MCF 10A (cell line): ENCODE measurements at regions not wholly inside any gene's neighbourhood (a gene's known extent, or its start where the extent isn't known, plus 50 kb on each side); places are given as distances from the start of the nearest gene placed in this dataset.
"Not testable (repeated sequence)": the region's sequence is repeated elsewhere in the genome, so short reads cannot be mapped to it uniquely, and the experiment has no call there.

Experiments used
- BruUV-seq: library from RNA; stranded (reverse); fragments of 400-500 nt; replicated peaks from 2 replicates; lab custom pipeline; 2021; lab: Mats Ljungman, UMichigan
- CTCF ChIA-PET: fragments of 300-600 bp; sonication (Branson Sonifier 250); formaldehyde crosslinking; extraction: SDS; loops from one replicate; lab custom pipeline; 2021; ENCODE audit warnings: antibody characterized with exemption, inconsistent platforms; lab: Yijun Ruan, JAX
- POLR2A ChIA-PET: fragments of 300-600, 350-650 bp; sonication (Branson Sonifier 250); formaldehyde crosslinking; extraction: SDS; loops from one replicate; lab custom pipeline; 2020; ENCODE audit warnings: antibody characterized with exemption, inconsistent platforms; lab: Yijun Ruan, JAX
- DNase-seq: peaks from one replicate; pipeline ENCODE4 v3.0.0-alpha.2; 2018; ENCODE audit not compliant: unreplicated experiment
- H3K27ac Mint-ChIP-seq: one replicate; pipeline ENCODE4 v1.8.0; 2022; ENCODE audit warnings: mild to moderate bottlenecking, low read depth, mixed read lengths; ENCODE audit not compliant: unreplicated experiment
- H3K27me3 Mint-ChIP-seq: one replicate; pipeline ENCODE4 v1.8.0; 2022; ENCODE audit warnings: mixed read lengths; ENCODE audit not compliant: insufficient read depth, unreplicated experiment
- H3K36me3 Mint-ChIP-seq: one replicate; pipeline ENCODE4 v1.8.0; 2022; ENCODE audit warnings: mild to moderate bottlenecking, moderate library complexity, mixed read lengths; ENCODE audit not compliant: insufficient read depth, unreplicated experiment
- H3K4me1 Mint-ChIP-seq: one replicate; pipeline ENCODE4 v1.8.0; 2022; ENCODE audit warnings: mixed read lengths; ENCODE audit not compliant: insufficient read depth, unreplicated experiment
- H3K4me3 Mint-ChIP-seq: one replicate; pipeline ENCODE4 v1.8.0; 2022; ENCODE audit warnings: mild to moderate bottlenecking, moderate library complexity, mixed read lengths; ENCODE audit not compliant: unreplicated experiment
- H3K9me3 Mint-ChIP-seq: one replicate; pipeline ENCODE4 v1.8.0; 2022; ENCODE audit warnings: mixed read lengths; ENCODE audit not compliant: unreplicated experiment
- intact Hi-C: fragments of 100-400 bp; cut with micrococcal nuclease; formaldehyde crosslinking; loops from 2 replicates; pipeline ENCODE4 v1.14.1; 2022
- TF ChIP-seq, protein P1 (sequence below): fragments of 200-600 bp; IDR thresholded peaks from one replicate; pipeline ENCODE4 v1.8.0; 2022; ENCODE audit warnings: antibody characterized with exemption, mild to moderate bottlenecking; ENCODE audit not compliant: unreplicated experiment

DNA sequence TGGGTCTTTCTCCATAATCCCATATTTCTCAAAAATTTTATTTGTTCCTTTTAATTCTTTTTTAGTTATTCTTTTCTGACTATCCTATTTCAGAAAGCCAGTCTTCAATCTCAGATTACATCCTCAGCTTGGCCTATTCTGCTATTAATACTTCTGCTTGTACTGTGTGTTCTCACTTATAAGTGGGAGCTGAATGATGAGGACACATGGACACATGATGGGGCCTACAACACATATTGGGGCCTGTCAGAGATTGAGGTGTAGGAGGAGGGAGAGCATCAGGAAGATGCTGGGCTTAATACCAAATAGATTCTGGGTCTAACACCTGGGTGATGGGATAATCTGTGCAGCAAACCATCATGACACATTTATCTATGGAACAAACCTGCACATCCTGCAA is 82.3 kb downstream of the MAGEE1 start:
- no peaks in the 10 kb centered on the region for H3K27me3 Mint-ChIP-seq
- no peak overlapping the region for H3K4me3 Mint-ChIP-seq
- TF ChIP-seq, protein P1, sequence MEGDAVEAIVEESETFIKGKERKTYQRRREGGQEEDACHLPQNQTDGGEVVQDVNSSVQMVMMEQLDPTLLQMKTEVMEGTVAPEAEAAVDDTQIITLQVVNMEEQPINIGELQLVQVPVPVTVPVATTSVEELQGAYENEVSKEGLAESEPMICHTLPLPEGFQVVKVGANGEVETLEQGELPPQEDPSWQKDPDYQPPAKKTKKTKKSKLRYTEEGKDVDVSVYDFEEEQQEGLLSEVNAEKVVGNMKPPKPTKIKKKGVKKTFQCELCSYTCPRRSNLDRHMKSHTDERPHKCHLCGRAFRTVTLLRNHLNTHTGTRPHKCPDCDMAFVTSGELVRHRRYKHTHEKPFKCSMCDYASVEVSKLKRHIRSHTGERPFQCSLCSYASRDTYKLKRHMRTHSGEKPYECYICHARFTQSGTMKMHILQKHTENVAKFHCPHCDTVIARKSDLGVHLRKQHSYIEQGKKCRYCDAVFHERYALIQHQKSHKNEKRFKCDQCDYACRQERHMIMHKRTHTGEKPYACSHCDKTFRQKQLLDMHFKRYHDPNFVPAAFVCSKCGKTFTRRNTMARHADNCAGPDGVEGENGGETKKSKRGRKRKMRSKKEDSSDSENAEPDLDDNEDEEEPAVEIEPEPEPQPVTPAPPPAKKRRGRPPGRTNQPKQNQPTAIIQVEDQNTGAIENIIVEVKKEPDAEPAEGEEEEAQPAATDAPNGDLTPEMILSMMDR: no peak
- DNase-seq: no peak
- H3K9me3 Mint-ChIP-seq: peaks cover 20% of the 10 kb centered on the region
- no peaks in the 10 kb centered on the region for H3K4me1 Mint-ChIP-seq
- H3K36me3 Mint-ChIP-seq: no peaks in the 10 kb centered on the region
- ChIA-PET POLR2A (no interaction called here), CTCF (no interaction called here)
- intact Hi-C loops: no loop called here
- no TSS peak for BruUV-seq
- H3K27ac Mint-ChIP-seq: no peak overlapping the region

- DNase-seq: no peak
- CTCF ChIA-PET: no interaction called here
- no peak overlapping the region for H3K4me3 Mint-ChIP-seq
- TF ChIP-seq, protein P1: no peak
- H3K36me3 Mint-ChIP-seq: no peaks in the 10 kb centered on the region
- BruUV-seq: no TSS peak
- intact Hi-C loops: no loop called here
- POLR2A ChIA-PET: no interaction called here
- H3K4me1 Mint-ChIP-seq: no peaks in the 10 kb centered on the region
- H3K9me3 Mint-ChIP-seq: peaks cover 25% of the 10 kb centered on the region
- H3K27me3 Mint-ChIP-seq: no peaks in the 10 kb centered on the region
- H3K27ac Mint-ChIP-seq: no peak overlapping the region
Observed at GRCh38 chrX:76517544-76517943, 90.0 kb downstream of the MAGEE1 start.

DNA sequence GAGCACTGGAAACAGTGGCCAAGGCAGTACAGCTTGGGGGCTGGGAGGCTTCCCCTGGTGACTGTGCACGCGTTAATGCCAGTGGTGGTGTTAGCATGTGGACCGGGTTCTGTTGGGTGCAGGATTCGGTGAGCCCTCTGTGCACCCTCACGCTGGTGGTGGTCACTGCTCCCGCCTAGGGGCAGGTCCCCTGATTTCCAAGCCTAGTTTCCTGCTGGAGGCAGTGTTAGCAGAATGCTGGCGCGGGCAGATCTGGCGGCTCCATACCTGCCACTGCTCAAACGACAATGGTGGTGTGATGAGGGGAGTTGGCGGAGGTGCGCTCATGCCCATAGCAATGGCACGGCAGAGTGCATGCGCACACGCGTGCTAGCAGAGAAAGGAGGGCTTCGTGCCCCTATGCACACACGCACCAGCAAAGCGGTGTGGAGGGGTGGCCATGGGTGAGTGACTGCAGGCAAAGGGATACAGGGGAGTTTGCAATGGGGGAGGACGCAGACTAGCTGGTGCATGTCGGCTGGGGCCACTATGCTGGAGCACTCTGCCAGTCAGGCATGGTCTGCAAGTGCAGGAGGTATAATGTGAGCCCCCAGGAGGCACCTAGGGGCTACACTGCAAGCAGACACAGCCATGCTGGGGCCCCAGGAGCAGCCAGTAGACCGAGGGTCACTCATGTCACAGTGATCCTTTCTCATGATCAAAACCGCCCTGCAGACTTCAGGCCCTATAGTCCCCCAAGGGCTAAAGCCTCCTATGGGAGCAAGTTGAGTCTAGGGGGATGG is 93.0 kb downstream of the MAGEE1 start:
- Mint-ChIP-seq H3K27ac (no peak overlapping the region), H3K4me3 (no peak overlapping the region), H3K27me3 (no peaks in the 10 kb centered on the region), H3K36me3 (no peaks in the 10 kb centered on the region), H3K4me1 (no peaks in the 10 kb centered on the region), H3K9me3 (peaks cover 37% of the 10 kb centered on the region)
- DNase-seq: no peak
- CTCF ChIA-PET: no interaction called here
- BruUV-seq: no TSS peak
- TF ChIP-seq, protein P1: no peak
- POLR2A ChIA-PET: no interaction called here
- intact Hi-C loops: no loop called here

DNA sequence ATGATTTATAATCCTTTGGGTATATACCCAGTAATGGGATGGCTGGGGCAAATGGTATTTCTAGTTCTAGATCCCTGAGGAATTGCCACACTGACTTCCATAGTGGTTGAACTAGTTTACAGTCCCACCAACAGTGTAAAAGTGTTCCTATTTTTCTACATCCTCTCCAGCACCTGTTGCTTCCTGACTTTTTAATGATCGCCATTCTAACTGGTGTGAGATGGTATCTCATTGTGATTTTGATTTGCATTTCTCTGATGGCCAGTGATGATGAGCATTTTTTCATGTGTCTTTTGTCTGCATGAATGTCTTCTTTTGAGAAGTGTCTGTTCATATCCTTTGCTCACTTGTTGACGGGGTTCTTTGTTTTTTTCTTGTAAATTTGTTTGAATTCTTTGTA is 108.2 kb downstream of the MAGEE1 start:
- intact Hi-C loops: not testable (repeated sequence)

More for the DNA sequence above, 108.2 kb downstream of the MAGEE1 start:
- BruUV-seq, H3K27ac Mint-ChIP-seq, H3K27me3 Mint-ChIP-seq, CTCF ChIA-PET, POLR2A ChIA-PET, H3K4me3 Mint-ChIP-seq, DNase-seq, H3K36me3 Mint-ChIP-seq, H3K4me1 Mint-ChIP-seq: not testable (repeated sequence)
- peaks cover 39% of the 10 kb centered on the region for H3K9me3 Mint-ChIP-seq
